HL-60 (cell line): ENCODE measurements at regions not wholly inside any gene's neighbourhood (a gene's known extent, or its start where the extent isn't known, plus 50 kb on each side); places are given as distances from the start of the nearest gene placed in this dataset.

ENCODE experiments used
- CTCF ChIP-seq: IDR thresholded peaks from one replicate; pipeline ENCODE4 v1.5.1; 2011; ENCODE audit warnings: low read length, control low read depth, inconsistent platforms; ENCODE audit not compliant: insufficient read depth
- POLR2AphosphoS5 ChIP-seq: IDR thresholded peaks from 2 replicates; pipeline ENCODE4 v1.6.1; 2012; ENCODE audit warnings: low read depth

- TF ChIP-seq CTCF (no peak), POLR2AphosphoS5 (no peak)
Measured at GRCh38 chr5:40041452-40041851, 616.7 kb upstream of the DAB2 start.
